ENCODE measurements at regions not wholly inside any gene's neighbourhood (a gene's known extent, or its start where the extent isn't known, plus 50 kb on each side); places are given as distances from the start of the nearest gene placed in this dataset.

DNA sequence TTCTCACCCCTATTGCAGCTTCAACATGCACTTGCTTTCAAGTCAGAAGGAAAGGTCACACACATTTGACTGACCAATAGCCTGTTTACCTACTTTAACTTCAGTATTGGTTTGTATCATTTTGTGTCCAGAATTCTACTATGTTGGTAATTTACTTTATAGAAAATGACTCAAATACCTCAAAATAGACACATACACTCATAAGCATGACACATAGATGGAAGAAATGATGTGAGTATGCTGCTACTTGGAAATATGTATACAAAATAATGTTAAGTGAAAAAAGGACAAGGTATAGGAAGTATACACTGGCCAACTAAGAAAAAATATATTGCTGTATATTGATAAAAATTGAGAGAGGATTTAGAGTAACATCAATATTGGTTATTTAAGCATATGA is 98.8 kb upstream of the CASK start:
- TF ChIP-seq, protein P1, sequence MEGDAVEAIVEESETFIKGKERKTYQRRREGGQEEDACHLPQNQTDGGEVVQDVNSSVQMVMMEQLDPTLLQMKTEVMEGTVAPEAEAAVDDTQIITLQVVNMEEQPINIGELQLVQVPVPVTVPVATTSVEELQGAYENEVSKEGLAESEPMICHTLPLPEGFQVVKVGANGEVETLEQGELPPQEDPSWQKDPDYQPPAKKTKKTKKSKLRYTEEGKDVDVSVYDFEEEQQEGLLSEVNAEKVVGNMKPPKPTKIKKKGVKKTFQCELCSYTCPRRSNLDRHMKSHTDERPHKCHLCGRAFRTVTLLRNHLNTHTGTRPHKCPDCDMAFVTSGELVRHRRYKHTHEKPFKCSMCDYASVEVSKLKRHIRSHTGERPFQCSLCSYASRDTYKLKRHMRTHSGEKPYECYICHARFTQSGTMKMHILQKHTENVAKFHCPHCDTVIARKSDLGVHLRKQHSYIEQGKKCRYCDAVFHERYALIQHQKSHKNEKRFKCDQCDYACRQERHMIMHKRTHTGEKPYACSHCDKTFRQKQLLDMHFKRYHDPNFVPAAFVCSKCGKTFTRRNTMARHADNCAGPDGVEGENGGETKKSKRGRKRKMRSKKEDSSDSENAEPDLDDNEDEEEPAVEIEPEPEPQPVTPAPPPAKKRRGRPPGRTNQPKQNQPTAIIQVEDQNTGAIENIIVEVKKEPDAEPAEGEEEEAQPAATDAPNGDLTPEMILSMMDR (IDR thresholded peaks at IDR 0.05; ENCODE audit: insufficient read depth, low read length, poor library complexity, severe bottlenecking): no peak
- no peak for TF ChIP-seq EZH2phosphoT487 (conservative IDR thresholded peaks at IDR 0.05; ENCODE audit: low read length)

Data from SU-DHL-6 (cell line).